K562 (cell line): ENCODE measurements at regions not wholly inside any gene's neighbourhood (a gene's known extent, or its start where the extent isn't known, plus 50 kb on each side); places are given as distances from the start of the nearest gene placed in this dataset.

ENCODE experiments used
- ATAC-seq: fragments of 200-7000 bp; cut with Tn5 transposase; 3 replicates; pipeline ENCODE4 v1.9.1; 2020; ENCODE audit warnings: moderate library complexity
- BruUV-seq: library from RNA; stranded (reverse); fragments of 400-500 nt; replicated peaks from 2 replicates; lab custom pipeline; 2021; lab: Mats Ljungman, UMichigan
- CTCF ChIA-PET: fragments of 300-600 bp; formaldehyde crosslinking; extraction: SDS; loops from one replicate; lab custom pipeline; 2021; ENCODE audit warnings: low intra/inter-chr PET ratio; lab: Yijun Ruan, JAX
- POLR2A ChIA-PET: fragments of 300-600, 350-650 bp; sonication (Branson Sonifier 250); formaldehyde crosslinking; extraction: SDS; loops from one replicate; lab custom pipeline; 2021; ENCODE audit warnings: antibody characterized with exemption, inconsistent platforms; lab: Yijun Ruan, JAX
- DNase-seq, 4 experiments: peaks; one replicate each; pipeline versions ENCODE4 v3.0.0 to v3.0.0-alpha.2; 2011 to 2018; ENCODE audit warnings: low spot score in 3 of 4, mixed read lengths in 3 of 4; ENCODE audit errors: extremely low read depth in 1 of 4
- FAIRE-seq: peaks from 2 replicates; lab custom pipeline; 2011; peaks lifted over from hg19 to GRCh38; lab: Jason Lieb, UNC
- H2AFZ ChIP-seq: 2 replicates; pipeline ENCODE4 v1.6.0; 2011; ENCODE audit warnings: low read depth, low read length, control low read depth, inconsistent platforms
- H3K27ac ChIP-seq: fragments of 200-600 bp; 3 replicates; pipeline ENCODE4 v1.8.0; 2011; ENCODE audit warnings: low read depth, mild to moderate bottlenecking, control low read depth, inconsistent platforms, low read length, moderate library complexity, mixed read lengths; ENCODE audit errors: extremely low read depth
- H3K27me3 ChIP-seq, 2 experiments: fragments of 300-600 bp in 1 of 2; 2 replicates in 1 of 2; 3 replicates in 1 of 2; pipeline versions ENCODE4 v1.6.0 to v1.8.0; 2011; ENCODE audit warnings: inconsistent platforms in 2 of 2, low read length in 2 of 2, mild to moderate bottlenecking in 1 of 2, mixed read lengths in 1 of 2, moderate library complexity in 1 of 2; ENCODE audit not compliant: control insufficient read depth in 2 of 2, insufficient read depth in 2 of 2
- H3K36me3 ChIP-seq: fragments of 300-600 bp; 3 replicates; pipeline ENCODE4 v1.8.0; 2011; ENCODE audit warnings: mild to moderate bottlenecking, low read length, inconsistent platforms; ENCODE audit not compliant: control insufficient read depth, insufficient read depth
- H3K4me1 ChIP-seq, 2 experiments: fragments of 200-600 bp in 1 of 2; replicated peaks in 1 of 2; 2 replicates in 1 of 2; 3 replicates in 1 of 2; pipeline versions ENCODE4 v1.5.1 to v1.8.0; 2011; ENCODE audit warnings: inconsistent platforms in 2 of 2, low read length in 2 of 2, mild to moderate bottlenecking in 1 of 2, mixed read lengths in 1 of 2, moderate library complexity in 1 of 2; ENCODE audit not compliant: control insufficient read depth in 2 of 2, insufficient read depth in 2 of 2
- H3K4me2 ChIP-seq: 2 replicates; pipeline ENCODE4 v1.6.1; 2011; ENCODE audit warnings: low read length, control low read depth, inconsistent platforms, mixed read lengths; ENCODE audit not compliant: insufficient read depth
- H3K4me3 ChIP-seq: fragments of 200-600 bp; sonication (generic), shearing (Covaris generic); 2 replicates; pipeline ENCODE4 v1.5.1; 2016; ENCODE audit warnings: control low read depth, inconsistent platforms
- H3K79me2 ChIP-seq: fragments of 200-600 bp; 3 replicates; pipeline ENCODE4 v1.8.0; 2011; ENCODE audit warnings: low read length, inconsistent platforms; ENCODE audit not compliant: control insufficient read depth, insufficient read depth
- H3K9ac ChIP-seq, 2 experiments: 2 replicates each; pipeline versions ENCODE4 v1.6.0 to v1.6.1; 2011; ENCODE audit warnings: low read depth in 2 of 2, low read length in 2 of 2, control low read depth in 1 of 2, inconsistent platforms in 1 of 2, mild to moderate bottlenecking in 1 of 2, mixed read lengths in 1 of 2; ENCODE audit not compliant: insufficient read depth in 1 of 2
- H3K9me1 ChIP-seq: one replicate; pipeline ENCODE4 v1.6.0; 2011; ENCODE audit warnings: inconsistent platforms, mild to moderate bottlenecking, low read length, moderate library complexity; ENCODE audit not compliant: control insufficient read depth, insufficient read depth
- H3K9me3 ChIP-seq: replicated peaks from 2 replicates; pipeline ENCODE4 v1.5.1; 2011; ENCODE audit warnings: low read depth, low read length, inconsistent platforms; ENCODE audit not compliant: control insufficient read depth, insufficient read depth
- H4K20me1 ChIP-seq: replicated peaks from 2 replicates; pipeline ENCODE4 v1.6.1; 2011; ENCODE audit warnings: low read length, inconsistent platforms, mixed read lengths; ENCODE audit not compliant: control insufficient read depth, insufficient read depth
- ZFP36 ChIP-seq: fragments of 150-350 bp; IDR thresholded peaks from 2 replicates; pipeline ENCODE4 v1.6.1; 2018; ENCODE audit warnings: low read length, low read depth; ENCODE audit not compliant: partially characterized antibody
- ZNF639 ChIP-seq, 2 experiments: fragments of 200-800 bp in 1 of 2; sonication (Bioruptor generic) in 1 of 2; sonication (generic) in 1 of 2; formaldehyde crosslinking in 1 of 2; IDR thresholded peaks in 1 of 2; conservative IDR thresholded peaks in 1 of 2; 2 replicates each; pipeline versions ENCODE4 v1.5.0 to v1.6.1; 2016 to 2020; ENCODE audit warnings: missing compliant biosample characterization in 1 of 2, missing genetic modification characterization in 1 of 2, missing genetic modification reagents in 1 of 2
- WGBS: fragments of 100-300 bp; shearing (Covaris generic); methylation state at CpG from one replicate; pipeline ENCODE4 v1.1.6; 2016; ENCODE audit warnings: low coverage, mixed read lengths; ENCODE audit not compliant: insufficient coverage; ENCODE audit errors: missing lambda C conversion rate; 5-methylcytosine and 5-hydroxymethylcytosine counted together
- in situ Hi-C: fragments of 300-500 bp; cut with MboI; formaldehyde crosslinking; loops from 4 replicates; pipeline ENCODE4 v1.15.0; 2018; ENCODE audit warnings: inconsistent platforms, mixed read lengths
- intact Hi-C: fragments of 100-400 bp; cut with micrococcal nuclease; formaldehyde crosslinking; loops from 2 replicates; pipeline ENCODE4 v1.14.2; 2022

GRCh38 chr3:127089486-127090145, 103.3 kb upstream of the PRR23E start:
- POLR2A ChIA-PET: interaction anchor here (0.5 kb wide), 1 partner anchor 52 kb away, joined by 3 read pairs; no protein-coding TSS in a partner anchor
- H3K36me3 ChIP-seq: no peaks in the 10 kb centered on the region
- no peaks in the 10 kb centered on the region for H3K9me3 ChIP-seq
- in situ Hi-C loops: no loop called here
- 0% methylated on average over 3 of the region's 7 CpGs for WGBS
- CTCF ChIA-PET: interaction anchor here (0.6 kb wide), 1 partner anchor 411 kb away, joined by 3 read pairs; no protein-coding TSS in a partner anchor
- H4K20me1 ChIP-seq: no peaks in the 10 kb centered on the region
- ATAC-seq (no peak), FAIRE-seq (no peak), DNase-seq (no peak)
- BruUV-seq: no TSS peak
- no peaks in the 10 kb centered on the region; a peak in 1 of 5 replicates for H3K4me1 ChIP-seq
- H3K4me2 ChIP-seq: no peak overlapping the region
- no peaks in the 10 kb centered on the region for H3K79me2 ChIP-seq
- no peak overlapping the region for H3K27ac ChIP-seq
- H3K9me1 ChIP-seq: no peaks in the 10 kb centered on the region
- H3K27me3 ChIP-seq: peaks cover 3 to 76% of the 10 kb centered on the region in 2 experiments
- H3K9ac ChIP-seq: no peak overlapping the region
- H3K4me3 ChIP-seq: no peak overlapping the region
- no peak overlapping the region for H2AFZ ChIP-seq
- TF ChIP-seq ZFP36 (peak; percentile 33), ZNF639 (CRISPR knock-in tag; conservative IDR thresholded peaks at IDR 0.05 in 1 of 2, IDR thresholded peaks at IDR 0.05 in 1 of 2) (no peak)
- TF ChIP-seq, all 486 proteins: peak for 1
- intact Hi-C loops: no loop called here
